Spleen (tissue), 7 donors: ENCODE measurements at regions not wholly inside any gene's neighbourhood (a gene's known extent, or its start where the extent isn't known, plus 50 kb on each side); places are given as distances from the start of the nearest gene placed in this dataset.

Experiments used
- POLR2A ChIP-seq, 3 donors: fragments of 450-650 bp; IDR thresholded peaks; one replicate each; pipeline ENCODE4 v1.5.1; 2017; ENCODE audit warnings: antibody characterized with exemption in 3 of 3, mild to moderate bottlenecking in 1 of 3
- TF ChIP-seq, protein P1 (sequence below), 11 experiments: fragments of 200-600 bp in 7 of 11; fragments of 450-650 bp in 4 of 11; sonication (generic) in 4 of 11; IDR thresholded peaks in 8 of 11; conservative IDR thresholded peaks in 3 of 11; 1 replicate in 7 of 11; 2 replicates in 4 of 11; pipeline versions ENCODE4 v1.4.0 to v1.8.0; 2016 to 2021; ENCODE audit warnings: antibody characterized with exemption in 11 of 11, inconsistent platforms in 4 of 11, mild to moderate bottlenecking in 1 of 11
- donor health status: DM: no; HTN: no; CAD: no; lungs with moderate emphysema.
- donor health status: DM: no; HTN: no; CAD: no.
- donor health status: DM: no; HTN: no; CAD: no.

DNA sequence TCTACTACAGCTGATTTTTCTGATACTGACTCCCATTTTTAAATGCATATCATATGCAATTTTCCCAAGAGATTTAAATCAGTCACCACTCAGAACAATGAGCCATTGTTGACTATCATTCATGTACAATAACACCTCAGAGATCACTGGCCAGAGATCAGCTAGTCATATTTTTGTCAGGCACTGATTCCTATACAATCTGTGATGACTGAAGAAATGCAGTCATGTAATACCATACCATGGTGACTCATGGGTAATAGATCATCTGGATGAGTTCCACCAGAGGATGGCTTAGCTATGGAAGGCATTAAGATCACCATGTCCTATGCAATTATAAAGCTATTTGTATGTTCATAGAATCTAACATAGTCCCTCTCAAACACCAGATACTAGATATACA, 285.7 kb upstream of the DCC start:
- no peak for TF ChIP-seq POLR2A (IDR thresholded peaks at IDR 0.05)
- TF ChIP-seq, protein P1, sequence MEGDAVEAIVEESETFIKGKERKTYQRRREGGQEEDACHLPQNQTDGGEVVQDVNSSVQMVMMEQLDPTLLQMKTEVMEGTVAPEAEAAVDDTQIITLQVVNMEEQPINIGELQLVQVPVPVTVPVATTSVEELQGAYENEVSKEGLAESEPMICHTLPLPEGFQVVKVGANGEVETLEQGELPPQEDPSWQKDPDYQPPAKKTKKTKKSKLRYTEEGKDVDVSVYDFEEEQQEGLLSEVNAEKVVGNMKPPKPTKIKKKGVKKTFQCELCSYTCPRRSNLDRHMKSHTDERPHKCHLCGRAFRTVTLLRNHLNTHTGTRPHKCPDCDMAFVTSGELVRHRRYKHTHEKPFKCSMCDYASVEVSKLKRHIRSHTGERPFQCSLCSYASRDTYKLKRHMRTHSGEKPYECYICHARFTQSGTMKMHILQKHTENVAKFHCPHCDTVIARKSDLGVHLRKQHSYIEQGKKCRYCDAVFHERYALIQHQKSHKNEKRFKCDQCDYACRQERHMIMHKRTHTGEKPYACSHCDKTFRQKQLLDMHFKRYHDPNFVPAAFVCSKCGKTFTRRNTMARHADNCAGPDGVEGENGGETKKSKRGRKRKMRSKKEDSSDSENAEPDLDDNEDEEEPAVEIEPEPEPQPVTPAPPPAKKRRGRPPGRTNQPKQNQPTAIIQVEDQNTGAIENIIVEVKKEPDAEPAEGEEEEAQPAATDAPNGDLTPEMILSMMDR (IDR thresholded peaks at IDR 0.05 in 8 of 11, conservative IDR thresholded peaks at IDR 0.05 in 3 of 11) = no peak
